Esophagus muscularis mucosa (tissue), 4 donors: ENCODE measurements at regions not wholly inside any gene's neighbourhood (a gene's known extent, or its start where the extent isn't known, plus 50 kb on each side); places are given as distances from the start of the nearest gene placed in this dataset.
"Not testable (repeated sequence)": the region's sequence is repeated elsewhere in the genome, so short reads cannot be mapped to it uniquely, and the experiment has no call there.

Experiments used
- CTCF ChIP-seq, 3 experiments: fragments of 200-600 bp in 2 of 3; fragments of 450-650 bp in 1 of 3; sonication (generic) in 2 of 3; IDR thresholded peaks; one replicate each; pipeline ENCODE4 v1.5.1; 2017 to 2019; ENCODE audit warnings: antibody characterized with exemption in 3 of 3, mild to moderate bottlenecking in 2 of 3, moderate library complexity in 1 of 3
- EP300 ChIP-seq: sonication (generic); formaldehyde crosslinking; IDR thresholded peaks from one replicate; pipeline ENCODE4 v1.6.1; 2017; ENCODE audit warnings: antibody characterized with exemption
- POLR2AphosphoS5 ChIP-seq, 2 donors: sonication (generic); formaldehyde crosslinking; IDR thresholded peaks; one replicate each; pipeline ENCODE4 v1.6.1; 2017; ENCODE audit warnings: antibody characterized with exemption in 2 of 2

- not testable (repeated sequence) for TF ChIP-seq EP300; CTCF (IDR thresholded peaks at IDR 0.05); POLR2AphosphoS5 (IDR thresholded peaks at IDR 0.05)
These were observed 430.6 kb upstream of the ASIC2 start for GRCh38 chr17:33723736-33724135.
